ENCODE measurements at regions not wholly inside any gene's neighbourhood (a gene's known extent, or its start where the extent isn't known, plus 50 kb on each side); places are given as distances from the start of the nearest gene placed in this dataset.

- no peak for DNase-seq (ENCODE audit: low read depth in 2 of 2)
Measured at GRCh38 chr3:22582266-22582665, 620.9 kb upstream of the UBE2E2 start.

- peak in 1 of 2 donors; percentile 1 for DNase-seq (ENCODE audit: low read depth in 2 of 2)
Measured at GRCh38 chr3:22585504-22585903, 617.6 kb upstream of the UBE2E2 start.

DNA sequence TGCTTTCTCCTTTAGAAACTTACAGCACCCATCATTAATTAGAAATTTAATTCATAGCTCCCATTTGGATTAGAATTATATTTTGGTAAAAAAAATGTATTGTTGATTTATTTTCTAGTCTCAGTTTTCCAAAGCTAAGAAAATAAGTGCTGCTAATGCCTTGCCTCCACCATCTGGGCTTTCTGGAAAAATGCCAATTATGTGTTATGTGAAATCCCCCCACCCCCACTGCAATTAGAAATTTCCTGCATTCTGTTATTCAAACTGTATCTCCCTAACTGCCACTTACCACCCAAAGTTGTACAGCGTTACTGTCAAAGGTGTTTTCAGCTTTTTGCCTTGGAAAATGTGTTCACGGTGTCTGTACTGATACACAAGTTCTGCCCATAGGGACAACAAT is 617.2 kb upstream of the UBE2E2 start:
- no peak for DNase-seq (ENCODE audit: low read depth in 2 of 2)

GRCh38 chr3:22587446-22587845 is 615.7 kb upstream of the UBE2E2 start:
- DNase-seq (ENCODE audit: low read depth in 2 of 2) = no peak

DNA sequence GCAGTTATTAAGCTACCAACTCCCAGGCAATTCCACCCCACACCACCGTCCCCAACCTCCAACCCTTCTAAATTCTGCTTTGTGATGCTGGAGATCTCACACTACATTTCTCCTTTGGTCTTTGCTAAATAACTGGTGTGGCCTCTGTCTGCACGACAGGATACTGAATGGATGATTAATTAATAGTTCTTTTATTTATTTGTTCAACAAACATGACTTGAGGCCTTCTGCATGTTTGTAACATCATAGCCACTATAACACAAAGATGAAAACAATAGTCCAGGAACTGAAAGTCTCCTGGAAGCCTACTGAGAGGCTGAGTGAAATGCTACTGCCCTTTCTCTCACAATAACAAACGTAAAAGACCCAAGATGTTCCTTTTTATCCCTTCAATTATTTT is 609.5 kb upstream of the UBE2E2 start:
- no peak for DNase-seq (ENCODE audit: low read depth in 2 of 2)

DNA sequence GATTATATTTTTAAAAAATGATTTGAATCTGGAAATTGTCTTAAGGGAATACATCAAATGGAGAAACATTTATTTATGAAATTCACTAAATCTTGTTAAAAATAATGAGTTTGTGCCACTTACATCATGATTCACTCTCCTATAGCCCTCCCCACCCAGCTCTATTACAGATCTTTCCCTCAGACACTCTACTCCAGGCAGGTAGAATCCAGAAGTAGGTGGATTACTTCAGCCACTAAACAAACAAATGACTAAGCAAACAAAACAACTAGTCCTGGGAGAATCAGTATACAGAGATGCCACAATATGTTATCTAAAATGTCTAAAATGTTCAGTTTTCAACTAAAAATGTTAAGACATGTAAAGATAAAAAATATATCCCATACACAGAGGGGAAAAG is 608.1 kb upstream of the UBE2E2 start:
- no peak for DNase-seq (ENCODE audit: low read depth in 2 of 2)

GRCh38 chr3:22606461-22606860 is 596.7 kb upstream of the UBE2E2 start:
- DNase-seq (ENCODE audit: low read depth in 2 of 2) = no peak

DNA sequence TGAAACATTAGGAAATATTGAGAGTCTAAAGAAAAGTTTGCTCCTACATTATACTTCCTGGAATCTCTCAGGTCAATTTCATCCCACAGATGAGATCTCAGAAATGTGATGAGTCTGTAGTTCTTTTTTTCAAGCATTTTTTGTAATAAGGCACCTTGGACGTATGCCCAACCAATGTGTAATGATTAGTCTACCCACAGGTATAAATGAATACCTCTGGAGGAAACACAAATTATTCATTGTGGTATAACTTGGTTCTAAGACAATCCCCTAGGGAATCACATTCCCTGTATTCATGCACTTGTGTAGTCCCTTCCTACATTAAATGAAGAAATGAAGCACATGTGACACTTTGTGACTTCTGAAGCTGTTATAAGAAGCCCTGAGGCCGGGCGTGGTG is 596.2 kb upstream of the UBE2E2 start:
- no peak for DNase-seq (ENCODE audit: low read depth in 2 of 2)

- DNase-seq (ENCODE audit: low read depth in 2 of 2) = no peak
Measured at GRCh38 chr3:22608093-22608492, 595.0 kb upstream of the UBE2E2 start.

- DNase-seq (ENCODE audit: low read depth in 2 of 2) = no peak
Measured at GRCh38 chr3:22608721-22609120, 594.4 kb upstream of the UBE2E2 start.

- DNase-seq (ENCODE audit: low read depth in 2 of 2) = no peak
Measured at GRCh38 chr3:22609139-22609538, 594.0 kb upstream of the UBE2E2 start.

DNA sequence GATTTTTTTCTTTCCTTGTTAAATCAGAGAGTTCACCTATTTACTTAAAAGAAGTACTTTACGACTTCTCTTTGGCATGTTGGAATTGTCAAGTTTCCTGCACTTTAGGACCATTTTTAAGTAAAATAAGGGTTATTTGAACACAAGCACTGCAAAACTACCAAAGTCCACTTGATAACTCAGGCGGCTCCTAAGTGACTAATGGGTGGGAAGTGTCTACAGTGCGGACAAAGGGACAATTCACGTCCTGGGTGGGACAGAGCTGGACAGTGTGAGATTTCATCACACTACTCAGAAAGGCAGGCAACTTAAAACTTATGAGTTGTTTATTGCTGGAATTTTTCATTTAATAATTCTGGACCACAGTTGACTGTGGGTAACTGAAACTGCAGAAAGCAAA is 590.2 kb upstream of the UBE2E2 start:
- DNase-seq (ENCODE audit: low read depth in 2 of 2) = no peak

- no peak for DNase-seq (ENCODE audit: low read depth in 2 of 2)
Measured at GRCh38 chr3:22615790-22616189, 587.3 kb upstream of the UBE2E2 start.

- no peak for DNase-seq (ENCODE audit: low read depth in 2 of 2)
Measured at GRCh38 chr3:22617372-22617771, 585.8 kb upstream of the UBE2E2 start.

GRCh38 chr3:22620498-22620897 is 582.6 kb upstream of the UBE2E2 start:
- DNase-seq (ENCODE audit: low read depth in 2 of 2) = no peak

- DNase-seq (ENCODE audit: low read depth in 2 of 2) = no peak
Measured at GRCh38 chr3:22621205-22621809, 581.8 kb upstream of the UBE2E2 start.

DNA sequence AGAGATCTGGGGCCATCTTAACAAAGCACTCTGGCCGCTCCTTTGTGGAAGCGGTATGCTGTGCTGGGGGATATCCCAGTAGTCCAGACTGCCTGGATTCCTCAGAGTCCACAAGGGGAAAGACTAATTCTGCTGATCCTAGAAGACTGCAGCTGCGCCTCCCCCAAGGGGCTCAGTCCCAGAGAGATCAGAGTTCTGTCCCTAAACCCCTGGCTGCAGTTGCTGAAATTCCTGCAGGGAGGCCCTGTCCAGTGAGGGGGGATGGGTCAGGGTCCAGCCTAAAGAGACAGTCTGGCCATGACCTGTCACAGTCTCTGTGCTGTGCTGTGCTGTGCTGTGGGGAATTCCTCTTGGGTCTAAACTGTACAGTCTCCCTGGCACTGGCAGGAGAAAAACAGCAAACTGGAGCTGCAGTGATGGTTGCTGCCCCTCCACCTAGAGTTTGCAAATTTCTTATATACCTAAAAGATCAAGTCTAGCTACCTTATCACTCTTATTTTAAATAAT is 575.1 kb upstream of the UBE2E2 start:
- no peak for DNase-seq (ENCODE audit: low read depth in 2 of 2)

DNA sequence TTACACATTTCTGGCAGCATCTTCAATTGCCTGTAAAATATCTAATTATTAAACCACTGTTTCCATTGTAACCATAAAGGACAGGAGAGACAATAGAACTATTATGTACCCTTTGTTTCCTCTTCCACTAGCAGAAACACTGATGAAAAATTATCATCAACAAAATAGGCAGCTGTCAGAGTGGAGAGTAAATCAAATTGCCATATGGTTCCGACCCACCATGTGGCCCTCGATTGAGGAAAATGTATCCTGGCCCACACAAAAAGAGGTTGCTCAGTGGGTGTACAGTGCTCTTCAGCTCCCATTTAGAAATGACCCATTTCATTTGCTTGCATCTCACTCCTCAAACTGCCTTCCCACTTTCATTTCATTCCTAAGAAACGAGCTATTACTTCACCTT is 570.6 kb upstream of the UBE2E2 start:
- DNase-seq (ENCODE audit: low read depth in 2 of 2) = no peak

GRCh38 chr3:22634433-22634832 is 568.7 kb upstream of the UBE2E2 start:
- peak in 1 of 2 donors; percentile 11 for DNase-seq (ENCODE audit: low read depth in 2 of 2)

- DNase-seq (ENCODE audit: low read depth in 2 of 2) = no peak
Measured at GRCh38 chr3:22659651-22660475, 543.3 kb upstream of the UBE2E2 start.

DNA sequence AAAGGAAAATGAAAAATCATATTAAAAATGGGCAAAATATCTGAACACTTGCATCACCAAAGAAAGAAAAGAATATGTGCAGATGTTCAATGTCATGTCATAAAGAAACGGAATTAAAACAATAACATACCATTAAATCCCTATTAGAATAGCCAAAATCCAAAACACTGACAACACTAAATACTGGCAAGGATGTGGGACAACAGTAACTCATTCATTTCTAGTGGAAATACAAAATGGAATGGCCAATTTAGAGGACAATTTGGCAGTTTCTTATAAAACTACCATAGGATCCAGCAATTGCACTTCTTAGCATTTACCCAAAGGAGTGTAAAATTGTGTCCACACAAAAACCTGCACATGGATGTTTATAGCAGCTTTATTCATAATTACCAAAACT is 542.5 kb upstream of the UBE2E2 start:
- DNase-seq (ENCODE audit: low read depth in 2 of 2) = no peak

- no peak for DNase-seq (ENCODE audit: low read depth in 2 of 2)
Measured at GRCh38 chr3:22661121-22661700, 541.9 kb upstream of the UBE2E2 start.

GRCh38 chr3:22665528-22665927 is 537.6 kb upstream of the UBE2E2 start:
- no peak for DNase-seq (ENCODE audit: low read depth in 2 of 2)
